ENCODE measurements at regions not wholly inside any gene's neighbourhood (a gene's known extent, or its start where the extent isn't known, plus 50 kb on each side); places are given as distances from the start of the nearest gene placed in this dataset.

- no peak overlapping the region for H3K4me3 ChIP-seq
- no peak overlapping the region for H3K27ac ChIP-seq
- peaks cover 0 to 12% (median 0%) of the 10 kb centered on the region in 9 donors for H3K4me1 ChIP-seq
- no peaks in the 10 kb centered on the region for H3K9me3 ChIP-seq
- peak; percentile 55 to 76 (median 68) for ATAC-seq
- no peaks in the 10 kb centered on the region for H3K36me3 ChIP-seq
- no peak for DNase-seq
- TF ChIP-seq CTCF (IDR thresholded peaks at IDR 0.05), result peak; percentile 64 to 84 (median 79)
- WGBS, 2 donors, result 37 to 39% methylated on average over 7 of the region's 7 CpGs
- no peaks in the 10 kb centered on the region for H3K27me3 ChIP-seq
- intact Hi-C loops (cut with DNase I), result loop anchor here (5.0 to 10.0 kb wide), 15 partner anchors 249 to 1719 kb away; no protein-coding TSS in a partner anchor
Observed at GRCh38 chr1:165073185-165074007, 283.1 kb downstream of the LMX1A start.

GRCh38 chr1:165070675-165071074, 285.8 kb downstream of the LMX1A start:
- ATAC-seq, result no peak
- no peaks in the 10 kb centered on the region for H3K9me3 ChIP-seq
- 93 to 97% methylated on average over 4 of the region's 4 CpGs for WGBS, 2 donors

GRCh38 chr1:165069829-165070228, 286.7 kb downstream of the LMX1A start:
- no peak for DNase-seq
- no peak for ATAC-seq

More at GRCh38 chr1:165070675-165071074, 285.8 kb downstream of the LMX1A start:
- intact Hi-C loops (cut with DNase I), result loop anchor here (5.0 to 10.0 kb wide), 15 partner anchors 246 to 1716 kb away; no protein-coding TSS in a partner anchor
- H3K27me3 ChIP-seq, result no peaks in the 10 kb centered on the region
- H3K36me3 ChIP-seq, result no peaks in the 10 kb centered on the region
- H3K27ac ChIP-seq, result no peak overlapping the region
- DNase-seq, result no peak
- H3K4me1 ChIP-seq, result peaks cover 0 to 11% (median 0%) of the 10 kb centered on the region in 9 donors
- TF ChIP-seq CTCF (IDR thresholded peaks at IDR 0.05), result no peak
- H3K4me3 ChIP-seq, result no peak overlapping the region

DNA sequence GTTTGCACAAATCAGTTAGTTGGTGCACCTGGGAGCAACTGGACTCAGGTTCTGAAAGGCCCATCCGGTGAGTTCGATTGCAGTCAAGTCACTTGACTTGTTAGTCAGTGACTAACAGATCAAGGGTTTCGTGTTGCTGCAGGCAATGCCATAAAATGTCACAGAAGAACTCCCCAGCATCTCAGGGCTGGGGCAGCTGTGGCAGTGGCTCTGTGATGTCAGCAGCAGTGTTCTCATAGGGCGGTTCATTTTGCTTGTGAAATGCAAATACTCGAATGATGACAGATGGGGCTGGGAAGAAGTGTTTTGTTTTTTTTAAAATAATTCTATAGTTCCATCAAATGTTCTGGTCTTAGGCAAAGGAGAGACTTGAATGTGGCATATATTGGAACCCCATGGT, 287.8 kb downstream of the LMX1A start:
- no peaks in the 10 kb centered on the region for H3K27me3 ChIP-seq
- H3K4me3 ChIP-seq, result no peak overlapping the region
- H3K36me3 ChIP-seq, result no peaks in the 10 kb centered on the region
- intact Hi-C loops (cut with DNase I), result no loop called here
- DNase-seq, result no peak
- peaks cover 0 to 10% (median 0%) of the 10 kb centered on the region in 9 donors for H3K4me1 ChIP-seq
- H3K9me3 ChIP-seq, result no peaks in the 10 kb centered on the region
- H3K27ac ChIP-seq, result no peak overlapping the region
- ATAC-seq, result no peak
- WGBS, 2 donors, result 81 to 88% methylated on average over 5 of the region's 5 CpGs
- no peak for TF ChIP-seq CTCF (IDR thresholded peaks at IDR 0.05)

More at GRCh38 chr1:165069829-165070228, 286.7 kb downstream of the LMX1A start:
- no peak overlapping the region for H3K27ac ChIP-seq
- no peak overlapping the region for H3K4me3 ChIP-seq
- no peaks in the 10 kb centered on the region for H3K9me3 ChIP-seq
- TF ChIP-seq CTCF (IDR thresholded peaks at IDR 0.05), result no peak
- H3K27me3 ChIP-seq, result no peaks in the 10 kb centered on the region
- WGBS, 2 donors, result 75 to 86% methylated on average over 1 of the region's 1 CpG
- H3K36me3 ChIP-seq, result no peaks in the 10 kb centered on the region
- peaks cover 0 to 10% (median 0%) of the 10 kb centered on the region in 9 donors for H3K4me1 ChIP-seq
- intact Hi-C loops (cut with DNase I), result loop anchor here (5.0 to 10.0 kb wide), 15 partner anchors 245 to 1715 kb away; no protein-coding TSS in a partner anchor
